Neuronal stem cell (in vitro differentiated cells): ENCODE measurements at regions not wholly inside any gene's neighbourhood (a gene's known extent, or its start where the extent isn't known, plus 50 kb on each side); places are given as distances from the start of the nearest gene placed in this dataset.

Experiments
- DNase-seq: peaks from one replicate; pipeline ENCODE4 v3.0.0-alpha.2; 2013; ENCODE audit warnings: low spot score
- H2AFZ ChIP-seq: one replicate; pipeline ENCODE4 v1.6.1; 2013; ENCODE audit warnings: mild to moderate bottlenecking, low read length, inconsistent platforms
- H2AK5ac ChIP-seq: 2 replicates; pipeline ENCODE4 v1.6.1; 2013; ENCODE audit warnings: low read depth, mild to moderate bottlenecking, inconsistent platforms, low read length, moderate library complexity, mixed read lengths
- H2BK120ac ChIP-seq: 2 replicates; pipeline ENCODE4 v1.6.1; 2013; ENCODE audit warnings: low read depth, mild to moderate bottlenecking, inconsistent platforms, low read length, moderate library complexity, mixed read lengths
- H2BK12ac ChIP-seq: one replicate; pipeline ENCODE4 v1.6.1; 2013; ENCODE audit warnings: low read length, inconsistent platforms
- H2BK15ac ChIP-seq: 2 replicates; pipeline ENCODE4 v1.6.1; 2013; ENCODE audit warnings: mild to moderate bottlenecking, low read length, inconsistent platforms, mixed read lengths
- H2BK5ac ChIP-seq: one replicate; pipeline ENCODE4 v1.6.1; 2013; ENCODE audit warnings: inconsistent platforms, mild to moderate bottlenecking, low read length, moderate library complexity
- H3K14ac ChIP-seq: one replicate; pipeline ENCODE4 v1.6.1; 2013; ENCODE audit warnings: low read length, inconsistent platforms
- H3K18ac ChIP-seq: 2 replicates; pipeline ENCODE4 v1.6.1; 2013; ENCODE audit warnings: low read length, inconsistent platforms
- H3K23ac ChIP-seq: 2 replicates; pipeline ENCODE4 v1.6.1; 2013; ENCODE audit warnings: low read depth, mild to moderate bottlenecking, mixed read lengths, low read length, inconsistent platforms; ENCODE audit not compliant: poor library complexity
- H3K27ac ChIP-seq: replicated peaks from 3 replicates; pipeline ENCODE4 v1.5.1; 2013; ENCODE audit warnings: low read length, inconsistent platforms
- H3K27me3 ChIP-seq, 3 experiments: 2 replicates each; pipeline ENCODE4 v1.6.1; 2013; ENCODE audit warnings: low read length in 3 of 3, mild to moderate bottlenecking in 2 of 3, inconsistent platforms in 1 of 3, low read depth in 1 of 3, mixed read lengths in 1 of 3, moderate library complexity in 1 of 3; ENCODE audit not compliant: control insufficient read depth in 3 of 3, insufficient read depth in 3 of 3
- H3K36me3 ChIP-seq, 2 donors: replicated peaks in 1 of 2; 2 replicates each; pipeline ENCODE4 v1.6.1; 2013; ENCODE audit warnings: low read length in 2 of 2; ENCODE audit not compliant: control insufficient read depth in 2 of 2, insufficient read depth in 2 of 2
- H3K4ac ChIP-seq: 2 replicates; pipeline ENCODE4 v1.6.1; 2013; ENCODE audit warnings: inconsistent platforms, mild to moderate bottlenecking, low read length, moderate library complexity
- H3K4me1 ChIP-seq, 2 donors: 1 replicate in 1 of 2; 2 replicates in 1 of 2; pipeline ENCODE4 v1.6.1; 2013; ENCODE audit warnings: low read length in 2 of 2, low read depth in 1 of 2; ENCODE audit not compliant: control insufficient read depth in 2 of 2, insufficient read depth in 1 of 2
- H3K4me2 ChIP-seq: one replicate; pipeline ENCODE4 v1.6.1; 2013; ENCODE audit warnings: mild to moderate bottlenecking, low read length, inconsistent platforms; ENCODE audit not compliant: insufficient read depth, poor library complexity, severe bottlenecking
- H3K4me3 ChIP-seq, 2 donors: 2 replicates each; pipeline ENCODE4 v1.5.1; 2013; ENCODE audit warnings: low read length in 2 of 2, mild to moderate bottlenecking in 2 of 2, inconsistent platforms in 1 of 2, moderate library complexity in 1 of 2
- H3K79me1 ChIP-seq: one replicate; pipeline ENCODE4 v1.6.1; 2013; ENCODE audit warnings: low read depth, mild to moderate bottlenecking, inconsistent platforms, low read length, moderate library complexity
- H3K9ac ChIP-seq: one replicate; pipeline ENCODE4 v1.6.1; 2013; ENCODE audit warnings: mild to moderate bottlenecking, low read depth, low read length, inconsistent platforms; ENCODE audit not compliant: poor library complexity
- H3K9me3 ChIP-seq, 2 donors: replicated peaks in 1 of 2; 2 replicates each; pipeline versions ENCODE3 to v1.6.1; 2013; ENCODE audit warnings: low read length in 2 of 2, mild to moderate bottlenecking in 2 of 2, inconsistent platforms in 1 of 2, low read depth in 1 of 2, mixed read lengths in 1 of 2, moderate library complexity in 1 of 2; ENCODE audit not compliant: control insufficient read depth in 2 of 2, insufficient read depth in 1 of 2
- H4K8ac ChIP-seq: one replicate; pipeline ENCODE4 v1.6.1; 2013; ENCODE audit warnings: low read depth, mild to moderate bottlenecking, inconsistent platforms, low read length, moderate library complexity
- H4K91ac ChIP-seq: one replicate; pipeline ENCODE4 v1.6.1; 2013; ENCODE audit warnings: low read length, low read depth, mild to moderate bottlenecking, inconsistent platforms; ENCODE audit not compliant: poor library complexity
- WGBS, 2 donors: extraction: QIAGEN DNeasy Blood & Tissue Kit; methylation state at CpG; one replicate each; pipeline ENCODE4 v1.1.7; 2013; ENCODE audit warnings: missing lambda C conversion rate in 2 of 2, mixed read lengths in 1 of 2; ENCODE audit not compliant: insufficient read length in 2 of 2, insufficient replicate concordance in 1 of 2; ENCODE audit errors: extremely low coverage in 2 of 2; 5-methylcytosine and 5-hydroxymethylcytosine counted together

DNA sequence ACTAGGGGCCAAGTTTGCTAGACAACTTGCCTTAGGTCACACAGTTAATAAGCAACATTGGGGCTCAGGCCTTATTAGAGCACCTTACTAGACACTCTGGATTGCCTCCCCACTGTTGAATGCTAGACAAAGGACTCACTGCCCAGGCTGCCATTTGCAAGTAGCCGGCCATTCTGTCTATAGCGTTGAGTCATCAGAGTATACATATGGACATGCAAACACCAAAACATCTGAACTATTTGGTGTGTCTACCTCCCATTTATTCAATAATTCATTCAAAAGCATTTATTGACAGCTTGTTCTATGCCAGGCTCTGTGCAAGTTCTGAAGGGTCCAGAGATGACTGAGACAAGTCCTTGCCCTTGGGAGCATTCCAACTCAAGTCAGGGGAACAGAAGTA lies 181.4 kb upstream of the DPT start:
- WGBS, 2 donors: no CpG with 5 or more reads among the region's 2 CpGs
- no peak for DNase-seq

DNA sequence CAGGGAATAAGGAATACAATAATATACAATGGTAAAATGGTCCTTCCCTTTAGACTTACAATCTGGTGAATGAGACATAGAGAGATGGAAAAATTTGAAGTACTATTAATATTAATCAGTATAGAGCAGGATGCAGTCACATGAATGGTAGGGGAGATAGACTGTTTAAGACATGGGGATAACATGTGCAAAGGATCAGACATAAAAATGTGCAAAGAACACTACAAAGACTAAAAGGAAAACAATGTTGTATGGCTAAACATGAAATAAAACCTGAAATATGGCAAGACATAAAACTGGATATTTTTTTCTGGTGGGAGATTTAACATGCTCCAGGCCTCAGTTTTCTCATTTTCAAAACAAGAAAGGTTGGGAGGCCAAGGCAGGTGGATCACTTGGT lies 182.4 kb upstream of the DPT start:
- no peak overlapping the region for H2AK5ac ChIP-seq
- no peak overlapping the region for H3K14ac ChIP-seq
- no peaks in the 10 kb centered on the region for H3K36me3 ChIP-seq
- no peaks in the 10 kb centered on the region for H3K4me1 ChIP-seq
- H3K18ac ChIP-seq: no peak overlapping the region
- H4K91ac ChIP-seq: no peak overlapping the region
- no peak overlapping the region for H2AFZ ChIP-seq
- H3K9me3 ChIP-seq: no peaks in the 10 kb centered on the region
- no peak overlapping the region for H3K23ac ChIP-seq
- H3K27me3 ChIP-seq: no peaks in the 10 kb centered on the region
- H2BK5ac ChIP-seq: no peak overlapping the region
- H2BK120ac ChIP-seq: no peak overlapping the region
- H4K8ac ChIP-seq: no peak overlapping the region
- no peak overlapping the region for H3K4me3 ChIP-seq
- no peak overlapping the region for H3K4ac ChIP-seq
- no peak overlapping the region for H3K9ac ChIP-seq
- H3K27ac ChIP-seq: no peak overlapping the region
- no peak overlapping the region for H3K4me2 ChIP-seq
- DNase-seq: no peak
- no peak overlapping the region for H2BK15ac ChIP-seq
- no peak overlapping the region for H2BK12ac ChIP-seq
- no peaks in the 10 kb centered on the region for H3K79me1 ChIP-seq

More for the DNA sequence above, 181.4 kb upstream of the DPT start:
- Histone ChIP-seq H3K9ac (no peak overlapping the region), H2AFZ (no peak overlapping the region), H2BK12ac (no peak overlapping the region), H3K4ac (no peak overlapping the region), H2AK5ac (no peak overlapping the region), H4K8ac (no peak overlapping the region), H3K36me3 (no peaks in the 10 kb centered on the region), H3K18ac (no peak overlapping the region), H3K23ac (no peak overlapping the region), H3K79me1 (no peaks in the 10 kb centered on the region), H3K4me2 (no peak overlapping the region), H3K14ac (no peak overlapping the region), H3K9me3 (no peaks in the 10 kb centered on the region), H3K27ac (no peak overlapping the region), H4K91ac (no peak overlapping the region), H3K27me3 (no peaks in the 10 kb centered on the region), H2BK15ac (no peak overlapping the region), H3K4me3 (no peak overlapping the region), H3K4me1 (no peaks in the 10 kb centered on the region), H2BK5ac (no peak overlapping the region), H2BK120ac (no peak overlapping the region)

DNA sequence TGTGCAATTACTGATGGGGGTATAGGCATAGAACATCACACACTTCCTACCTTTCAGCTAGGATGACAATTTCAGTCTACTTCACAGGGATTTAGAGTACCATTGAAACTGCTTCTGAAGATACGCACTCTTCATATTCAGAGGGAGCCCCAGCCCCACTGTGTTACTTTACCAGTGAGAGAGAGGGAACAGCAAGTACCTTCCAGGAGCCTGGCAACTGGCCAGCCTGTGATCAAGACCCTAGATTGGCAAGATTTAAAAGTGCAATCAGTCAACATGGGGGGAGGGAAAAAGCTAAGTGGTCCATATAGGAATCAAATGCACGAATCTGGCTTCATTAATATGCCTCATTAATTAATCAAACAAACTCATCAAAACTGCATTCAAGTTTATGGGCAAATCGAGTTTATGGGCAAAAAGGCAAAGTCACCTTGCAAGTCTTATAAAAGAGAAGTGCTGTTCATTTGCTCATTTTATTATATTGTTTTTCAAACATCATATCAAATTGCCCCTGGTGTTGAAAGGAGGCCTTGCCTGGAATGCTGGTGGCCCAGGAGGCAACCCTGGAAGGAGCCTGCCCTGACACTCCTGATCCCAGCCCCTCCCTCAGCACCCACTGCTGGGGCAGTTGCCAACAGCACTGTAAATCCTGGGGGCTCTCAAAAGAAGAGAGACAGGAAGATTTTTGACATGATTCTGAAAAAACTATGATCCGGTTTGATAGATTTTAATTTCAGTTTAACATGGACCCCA lies 184.9 kb upstream of the DPT start:
- H3K4me3 ChIP-seq: no peak overlapping the region
- H2BK5ac ChIP-seq: no peak overlapping the region
- no peak overlapping the region for H3K14ac ChIP-seq
- WGBS, 2 donors: no CpG with 5 or more reads among the region's 4 CpGs
- no peak for DNase-seq
- H3K18ac ChIP-seq: peak overlapping the region; percentile 48
- H3K27me3 ChIP-seq: no peaks in the 10 kb centered on the region
- H3K4ac ChIP-seq: no peak overlapping the region
- no peak overlapping the region for H3K4me2 ChIP-seq
- H3K79me1 ChIP-seq: no peaks in the 10 kb centered on the region
- no peak overlapping the region for H4K8ac ChIP-seq
- no peak overlapping the region for H2BK15ac ChIP-seq
- no peak overlapping the region for H4K91ac ChIP-seq
- H2AFZ ChIP-seq: no peak overlapping the region
- H2BK120ac ChIP-seq: no peak overlapping the region
- no peak overlapping the region for H3K27ac ChIP-seq
- H3K23ac ChIP-seq: no peak overlapping the region
- no peaks in the 10 kb centered on the region for H3K36me3 ChIP-seq
- H3K9me3 ChIP-seq: no peaks in the 10 kb centered on the region
- no peak overlapping the region for H2BK12ac ChIP-seq
- peaks cover 12% of the 10 kb centered on the region in 2 donors for H3K4me1 ChIP-seq
- H3K9ac ChIP-seq: no peak overlapping the region
- H2AK5ac ChIP-seq: no peak overlapping the region

DNA sequence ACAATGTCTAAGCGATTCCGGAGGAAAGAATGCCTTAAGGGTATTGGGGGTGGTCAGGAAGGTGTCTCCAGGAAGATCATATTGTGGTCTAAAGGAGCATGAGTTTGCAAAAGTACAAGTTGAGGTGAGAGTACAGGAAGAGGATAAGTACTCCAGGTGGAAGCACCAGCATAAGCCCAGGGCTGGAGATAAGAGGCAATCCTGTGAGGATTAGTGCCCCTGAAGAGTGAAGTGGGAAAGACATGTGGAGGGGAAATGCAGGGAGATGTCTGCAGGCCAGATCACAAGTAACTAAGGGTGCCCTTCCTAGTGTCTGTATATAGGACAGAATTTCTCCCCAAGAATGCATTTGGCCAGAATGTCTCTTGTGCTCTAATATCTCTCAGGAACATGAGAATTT lies 188.3 kb upstream of the DPT start:
- H2BK12ac ChIP-seq: no peak overlapping the region
- DNase-seq: no peak
- H3K4me3 ChIP-seq: no peak overlapping the region
- WGBS, 2 donors: no CpG with 5 or more reads among the region's 2 CpGs
- no peak overlapping the region for H2BK120ac ChIP-seq
- no peaks in the 10 kb centered on the region for H3K27me3 ChIP-seq
- H3K18ac ChIP-seq: no peak overlapping the region
- no peak overlapping the region for H3K27ac ChIP-seq
- no peak overlapping the region for H3K4ac ChIP-seq
- no peaks in the 10 kb centered on the region for H3K36me3 ChIP-seq
- H3K23ac ChIP-seq: no peak overlapping the region
- peaks cover 16 to 19% of the 10 kb centered on the region in 2 donors for H3K4me1 ChIP-seq
- H3K4me2 ChIP-seq: no peak overlapping the region
- H3K79me1 ChIP-seq: no peaks in the 10 kb centered on the region
- no peaks in the 10 kb centered on the region for H3K9me3 ChIP-seq
- no peak overlapping the region for H2AK5ac ChIP-seq
- H3K14ac ChIP-seq: no peak overlapping the region
- H3K9ac ChIP-seq: no peak overlapping the region
- H4K8ac ChIP-seq: no peak overlapping the region
- H2AFZ ChIP-seq: peak overlapping the region; percentile 15
- no peak overlapping the region for H2BK15ac ChIP-seq
- no peak overlapping the region for H4K91ac ChIP-seq
- no peak overlapping the region for H2BK5ac ChIP-seq
